ENCODE measurements at regions not wholly inside any gene's neighbourhood (a gene's known extent, or its start where the extent isn't known, plus 50 kb on each side); places are given as distances from the start of the nearest gene placed in this dataset.
"Not testable (repeated sequence)": the region's sequence is repeated elsewhere in the genome, so short reads cannot be mapped to it uniquely, and the experiment has no call there.

- no peaks in the 10 kb centered on the region for H3K27me3 ChIP-seq (ENCODE audit: insufficient read depth, low read length)
- 0 out of 2 replicates have a peak, but pooled peaks cover 4% of the 10 kb centered on the region for H3K4me1 ChIP-seq (ENCODE audit: insufficient read depth, low read length)
- H3K36me3 ChIP-seq (ENCODE audit: insufficient read depth, low read depth, low read length) = no peaks in the 10 kb centered on the region
- no peaks in the 10 kb centered on the region for H3K9me3 ChIP-seq (ENCODE audit: insufficient read depth, low read depth, low read length)
- H3K4me3 ChIP-seq (ENCODE audit: low read length) = no peak overlapping the region
- no peak overlapping the region for H3K9ac ChIP-seq (ENCODE audit: low read depth, low read length)
- H3K27ac ChIP-seq (ENCODE audit: low read length) = no peak overlapping the region
Observed at GRCh38 chr9:12276505-12276904, 416.7 kb upstream of the TYRP1 start.

- H3K27me3 ChIP-seq (ENCODE audit: insufficient read depth, low read length) = no peaks in the 10 kb centered on the region
- no peaks in the 10 kb centered on the region for H3K9me3 ChIP-seq (ENCODE audit: insufficient read depth, low read depth, low read length)
- H3K27ac ChIP-seq (ENCODE audit: low read length) = no peak overlapping the region
- no peak overlapping the region for H3K9ac ChIP-seq (ENCODE audit: low read depth, low read length)
- H3K4me3 ChIP-seq (ENCODE audit: low read length) = no peak overlapping the region
- no peaks in the 10 kb centered on the region for H3K36me3 ChIP-seq (ENCODE audit: insufficient read depth, low read depth, low read length)
- peaks cover 4% of the 10 kb centered on the region; the same call in 1 of the 2 replicates for H3K4me1 ChIP-seq (ENCODE audit: insufficient read depth, low read length)
Observed at GRCh38 chr9:12289711-12290110, 403.5 kb upstream of the TYRP1 start.

- Histone ChIP-seq H3K9me3 (ENCODE audit: insufficient read depth, low read depth, low read length) (no peaks in the 10 kb centered on the region), H3K4me3 (ENCODE audit: low read length) (no peak overlapping the region), H3K27ac (ENCODE audit: low read length) (no peak overlapping the region), H3K27me3 (ENCODE audit: insufficient read depth, low read length) (no peaks in the 10 kb centered on the region), H3K4me1 (ENCODE audit: insufficient read depth, low read length) (peaks cover 4% of the 10 kb centered on the region; the same call in 1 of the 2 replicates), H3K36me3 (ENCODE audit: insufficient read depth, low read depth, low read length) (no peaks in the 10 kb centered on the region), H3K9ac (ENCODE audit: low read depth, low read length) (no peak overlapping the region)
Observed at GRCh38 chr9:12290166-12290869, 402.9 kb upstream of the TYRP1 start.

GRCh38 chr9:12305211-12305610, 388.0 kb upstream of the TYRP1 start:
- H3K27ac ChIP-seq (ENCODE audit: low read length) = no peak overlapping the region
- no peaks in the 10 kb centered on the region for H3K9me3 ChIP-seq (ENCODE audit: insufficient read depth, low read depth, low read length)
- H3K9ac ChIP-seq (ENCODE audit: low read depth, low read length) = no peak overlapping the region
- no peaks in the 10 kb centered on the region for H3K36me3 ChIP-seq (ENCODE audit: insufficient read depth, low read depth, low read length)
- no peaks in the 10 kb centered on the region for H3K27me3 ChIP-seq (ENCODE audit: insufficient read depth, low read length)
- H3K4me1 ChIP-seq (ENCODE audit: insufficient read depth, low read length) = no peaks in the 10 kb centered on the region
- no peak overlapping the region for H3K4me3 ChIP-seq (ENCODE audit: low read length)

DNA sequence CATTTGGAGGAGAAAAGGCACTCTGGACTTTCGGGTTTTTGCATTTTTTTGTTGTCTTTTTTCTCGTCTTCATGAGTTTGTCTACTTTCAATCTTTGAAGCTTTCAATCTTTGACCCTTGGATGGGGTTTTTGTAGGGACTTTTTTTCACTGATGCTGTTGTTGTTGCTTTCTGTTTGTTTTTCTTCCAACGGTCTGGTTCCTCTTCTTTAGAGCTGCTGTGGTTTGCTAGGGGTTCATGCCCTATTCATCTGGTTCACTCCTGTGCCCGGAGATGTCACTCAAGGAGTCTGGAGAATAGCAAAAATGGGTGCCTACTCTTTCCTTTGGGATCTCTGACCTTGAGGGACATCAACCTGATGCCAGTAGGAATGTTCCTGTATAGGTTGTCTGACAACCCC, 378.6 kb upstream of the TYRP1 start:
- no peak overlapping the region for H3K4me3 ChIP-seq (ENCODE audit: low read length)
- no peaks in the 10 kb centered on the region for H3K9me3 ChIP-seq (ENCODE audit: insufficient read depth, low read depth, low read length)
- H3K27ac ChIP-seq (ENCODE audit: low read length) = no peak overlapping the region
- no peak overlapping the region for H3K9ac ChIP-seq (ENCODE audit: low read depth, low read length)
- H3K27me3 ChIP-seq (ENCODE audit: insufficient read depth, low read length) = no peaks in the 10 kb centered on the region
- H3K4me1 ChIP-seq (ENCODE audit: insufficient read depth, low read length) = no peaks in the 10 kb centered on the region
- H3K36me3 ChIP-seq (ENCODE audit: insufficient read depth, low read depth, low read length) = no peaks in the 10 kb centered on the region

- Histone ChIP-seq H3K4me1 (ENCODE audit: insufficient read depth, low read length) (no peaks in the 10 kb centered on the region), H3K9ac (ENCODE audit: low read depth, low read length) (no peak overlapping the region), H3K27ac (ENCODE audit: low read length) (no peak overlapping the region), H3K4me3 (ENCODE audit: low read length) (no peak overlapping the region), H3K9me3 (ENCODE audit: insufficient read depth, low read depth, low read length) (no peaks in the 10 kb centered on the region), H3K27me3 (ENCODE audit: insufficient read depth, low read length) (no peaks in the 10 kb centered on the region), H3K36me3 (ENCODE audit: insufficient read depth, low read depth, low read length) (no peaks in the 10 kb centered on the region)
Observed at GRCh38 chr9:12318732-12319685, 374.2 kb upstream of the TYRP1 start.

DNA sequence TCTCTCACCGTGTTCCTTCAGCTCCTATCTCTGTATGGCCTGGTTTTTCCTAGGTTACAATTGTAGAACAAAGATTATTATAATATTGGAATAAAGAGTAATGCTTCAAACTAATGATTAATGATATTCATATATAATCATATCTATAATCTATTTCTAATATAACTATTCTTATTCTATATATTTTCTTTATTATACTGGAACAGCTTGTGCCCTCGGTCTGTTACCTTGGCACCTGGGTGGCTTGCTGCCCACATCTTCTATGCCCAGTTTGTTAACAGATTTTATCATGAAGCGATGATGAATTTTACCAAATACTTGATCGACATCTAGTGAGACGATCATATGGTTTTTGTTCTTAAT, 363.6 kb upstream of the TYRP1 start:
- H3K9ac ChIP-seq (ENCODE audit: low read depth, low read length) = no peak overlapping the region
- H3K9me3 ChIP-seq (ENCODE audit: insufficient read depth, low read depth, low read length) = no peaks in the 10 kb centered on the region; the same call in 1 of the 2 replicates
- H3K4me3 ChIP-seq (ENCODE audit: low read length) = no peak overlapping the region
- H3K4me1 ChIP-seq (ENCODE audit: insufficient read depth, low read length) = no peaks in the 10 kb centered on the region
- H3K36me3 ChIP-seq (ENCODE audit: insufficient read depth, low read depth, low read length) = no peaks in the 10 kb centered on the region
- H3K27me3 ChIP-seq (ENCODE audit: insufficient read depth, low read length) = no peaks in the 10 kb centered on the region
- no peak overlapping the region for H3K27ac ChIP-seq (ENCODE audit: low read length)

DNA sequence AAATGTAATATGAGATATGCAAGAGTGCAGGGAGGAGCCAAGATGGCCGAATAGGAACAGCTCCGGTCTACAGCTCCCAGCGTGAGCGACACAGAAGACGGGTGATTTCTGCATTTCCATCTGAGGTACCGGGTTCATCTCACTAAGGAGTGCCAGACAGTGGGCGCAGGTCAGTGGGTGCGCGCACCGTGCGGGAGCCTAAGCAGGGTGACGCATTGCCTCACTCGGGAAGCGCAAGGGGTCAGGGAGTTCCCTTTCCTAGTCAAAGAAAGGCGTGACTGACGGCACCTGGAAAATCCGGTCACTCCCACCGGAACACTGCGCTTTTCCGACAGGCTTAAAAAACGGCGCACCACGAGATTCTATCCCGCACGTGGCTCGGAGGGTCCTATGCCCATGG, 359.2 kb upstream of the TYRP1 start:
- not testable (repeated sequence) for H3K4me3 ChIP-seq (ENCODE audit: low read length); H3K4me1 ChIP-seq (ENCODE audit: insufficient read depth, low read length); H3K9ac ChIP-seq (ENCODE audit: low read depth, low read length); H3K27me3 ChIP-seq (ENCODE audit: insufficient read depth, low read length); H3K36me3 ChIP-seq (ENCODE audit: insufficient read depth, low read depth, low read length); H3K27ac ChIP-seq (ENCODE audit: low read length); H3K9me3 ChIP-seq (ENCODE audit: insufficient read depth, low read depth, low read length)

GRCh38 chr9:12350775-12351174, 342.4 kb upstream of the TYRP1 start:
- Histone ChIP-seq H3K27ac (ENCODE audit: low read length) (no peak overlapping the region), H3K4me3 (ENCODE audit: low read length) (no peak overlapping the region), H3K36me3 (ENCODE audit: insufficient read depth, low read depth, low read length) (no peaks in the 10 kb centered on the region), H3K9ac (ENCODE audit: low read depth, low read length) (no peak overlapping the region), H3K27me3 (ENCODE audit: insufficient read depth, low read length) (no peaks in the 10 kb centered on the region), H3K9me3 (ENCODE audit: insufficient read depth, low read depth, low read length) (no peaks in the 10 kb centered on the region), H3K4me1 (ENCODE audit: insufficient read depth, low read length) (no peaks in the 10 kb centered on the region)

GRCh38 chr9:12351293-12352044, 341.7 kb upstream of the TYRP1 start:
- Histone ChIP-seq H3K9me3 (ENCODE audit: insufficient read depth, low read depth, low read length) (no peaks in the 10 kb centered on the region), H3K9ac (ENCODE audit: low read depth, low read length) (no peak overlapping the region), H3K36me3 (ENCODE audit: insufficient read depth, low read depth, low read length) (no peaks in the 10 kb centered on the region), H3K4me1 (ENCODE audit: insufficient read depth, low read length) (no peaks in the 10 kb centered on the region), H3K4me3 (ENCODE audit: low read length) (no peak overlapping the region), H3K27me3 (ENCODE audit: insufficient read depth, low read length) (no peaks in the 10 kb centered on the region), H3K27ac (ENCODE audit: low read length) (no peak overlapping the region)

DNA sequence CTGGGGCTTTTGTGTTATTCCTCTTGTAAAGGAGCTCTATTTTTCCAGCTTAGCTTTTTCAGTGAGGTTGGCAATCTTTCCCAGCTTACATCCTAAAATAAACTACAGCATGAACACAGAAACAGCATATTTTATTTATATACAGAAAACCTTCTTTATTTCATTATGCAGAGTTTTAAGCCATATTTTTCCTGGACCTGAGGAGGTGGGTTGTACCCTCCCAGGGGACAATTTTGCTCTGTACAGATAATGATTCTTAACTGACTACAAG, 341.2 kb upstream of the TYRP1 start:
- H3K27ac ChIP-seq (ENCODE audit: low read length) = no peak overlapping the region
- H3K36me3 ChIP-seq (ENCODE audit: insufficient read depth, low read depth, low read length) = no peaks in the 10 kb centered on the region
- no peaks in the 10 kb centered on the region for H3K27me3 ChIP-seq (ENCODE audit: insufficient read depth, low read length)
- H3K4me3 ChIP-seq (ENCODE audit: low read length) = no peak overlapping the region
- H3K9ac ChIP-seq (ENCODE audit: low read depth, low read length) = no peak overlapping the region
- H3K9me3 ChIP-seq (ENCODE audit: insufficient read depth, low read depth, low read length) = no peaks in the 10 kb centered on the region
- no peaks in the 10 kb centered on the region for H3K4me1 ChIP-seq (ENCODE audit: insufficient read depth, low read length)

Measured in iPS-20b (cell line).